KG1 (cell line): ENCODE measurements at regions not wholly inside any gene's neighbourhood (a gene's known extent, or its start where the extent isn't known, plus 50 kb on each side); places are given as distances from the start of the nearest gene placed in this dataset.
"Not testable (repeated sequence)": the region's sequence is repeated elsewhere in the genome, so short reads cannot be mapped to it uniquely, and the experiment has no call there.

ENCODE experiments used
- DNase-seq: peaks from one replicate; lab custom pipeline; 2025; lab: John Stamatoyannopoulos, UW

DNA sequence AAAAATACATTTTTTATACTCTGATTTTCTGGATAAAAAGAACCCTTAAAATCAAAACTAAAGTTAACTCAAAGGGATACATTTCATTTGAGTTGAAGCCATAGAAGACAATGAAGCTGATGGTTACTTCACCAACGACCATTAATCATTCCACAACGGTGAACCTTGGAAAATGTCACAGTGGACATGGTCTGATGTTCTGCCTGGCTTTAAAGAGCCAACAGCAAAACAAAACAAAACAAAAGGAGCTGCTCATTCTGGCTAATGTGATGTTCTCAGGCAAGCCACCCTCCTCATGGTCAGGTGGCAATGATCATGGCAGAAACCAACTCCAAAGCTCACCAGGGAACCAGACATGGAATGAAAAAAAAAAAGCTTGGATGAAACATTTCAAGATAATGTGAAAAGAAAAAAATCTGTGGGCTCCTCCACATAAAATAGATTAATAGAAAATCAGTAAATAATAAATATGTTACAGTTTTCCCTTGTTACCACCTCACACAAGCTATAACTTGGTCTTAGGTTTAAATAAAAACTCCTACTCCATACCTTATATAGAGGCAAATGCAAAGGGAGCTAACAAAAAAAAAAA, 90.1 kb upstream of the SERTAD2 start:
- no peak for DNase-seq

DNA sequence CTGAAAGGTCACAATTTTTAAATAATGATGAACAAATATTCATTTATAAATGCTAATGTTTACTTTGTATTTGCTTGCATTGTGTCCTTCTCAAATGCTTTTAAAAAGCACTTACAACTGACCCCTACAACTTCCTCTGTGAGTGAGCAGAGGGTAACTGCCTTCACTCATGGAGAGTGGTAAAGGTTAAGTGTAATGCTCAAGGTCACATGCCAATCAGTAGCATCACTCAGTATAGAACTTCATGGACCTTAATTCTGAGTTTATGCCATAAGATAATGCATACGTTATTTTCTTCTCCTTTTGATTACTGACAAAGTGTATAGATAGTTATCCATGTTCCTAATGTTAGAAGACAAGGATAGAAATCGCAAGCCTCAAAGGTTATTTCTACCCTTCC, 91.8 kb upstream of the SERTAD2 start:
- DNase-seq: no peak

DNA sequence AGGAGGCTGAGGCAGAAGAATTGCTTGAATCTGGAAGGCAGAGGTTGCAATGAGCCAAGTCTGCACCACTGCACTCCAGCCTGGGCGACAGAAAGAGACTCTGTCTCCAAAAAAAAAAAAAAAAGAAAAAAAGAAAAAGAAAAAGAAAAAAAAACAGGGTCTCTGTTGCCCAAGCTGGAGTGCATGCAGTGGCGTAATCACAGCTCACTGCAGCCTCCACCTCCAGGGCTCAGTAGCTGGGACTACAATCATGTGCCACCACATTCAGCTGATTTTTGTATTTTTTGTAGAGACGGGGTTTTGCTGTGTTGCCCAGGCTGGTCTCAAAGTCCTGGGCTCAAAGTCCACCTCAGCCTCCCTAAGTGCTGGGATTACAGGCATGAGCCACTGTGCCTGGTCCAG, 94.0 kb upstream of the SERTAD2 start:
- not testable (repeated sequence) for DNase-seq

DNA sequence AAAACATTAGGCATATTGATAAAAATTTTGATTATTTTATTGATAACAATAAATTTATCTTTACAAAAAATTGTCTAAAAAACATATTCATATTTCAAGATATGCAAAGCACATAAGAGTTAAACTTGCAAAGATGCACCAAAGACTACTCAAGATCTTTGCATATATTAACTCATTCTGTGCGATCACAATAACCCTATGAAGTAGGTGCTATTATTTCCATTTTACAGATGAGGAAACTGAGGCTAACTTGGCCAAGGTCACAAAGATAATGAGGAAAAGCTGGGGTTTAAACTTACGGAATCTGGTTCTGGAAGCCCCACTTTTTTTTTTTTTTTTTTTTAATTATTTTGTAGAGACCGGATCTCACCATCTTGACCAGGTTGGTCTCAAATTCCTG, 94.4 kb upstream of the SERTAD2 start:
- DNase-seq: no peak

DNA sequence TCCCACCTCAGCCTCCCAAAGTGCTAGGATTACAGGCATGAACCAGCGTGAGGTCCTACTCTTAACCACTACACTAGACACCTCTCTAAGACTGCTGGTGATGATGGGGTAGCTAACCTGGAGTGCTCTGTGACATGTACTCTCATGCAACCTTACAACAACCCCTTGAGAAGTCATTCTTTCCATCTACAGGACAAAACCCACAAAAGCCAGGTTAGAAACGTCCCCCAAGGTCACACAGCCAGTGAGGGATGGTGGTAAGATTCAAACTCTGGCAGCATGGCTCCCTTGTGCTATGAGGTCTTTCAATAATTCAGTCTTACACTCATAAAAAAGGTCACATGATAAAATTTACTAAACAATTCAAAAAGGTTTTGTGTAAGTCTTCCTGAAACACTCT, 94.8 kb upstream of the SERTAD2 start:
- no peak for DNase-seq

DNA sequence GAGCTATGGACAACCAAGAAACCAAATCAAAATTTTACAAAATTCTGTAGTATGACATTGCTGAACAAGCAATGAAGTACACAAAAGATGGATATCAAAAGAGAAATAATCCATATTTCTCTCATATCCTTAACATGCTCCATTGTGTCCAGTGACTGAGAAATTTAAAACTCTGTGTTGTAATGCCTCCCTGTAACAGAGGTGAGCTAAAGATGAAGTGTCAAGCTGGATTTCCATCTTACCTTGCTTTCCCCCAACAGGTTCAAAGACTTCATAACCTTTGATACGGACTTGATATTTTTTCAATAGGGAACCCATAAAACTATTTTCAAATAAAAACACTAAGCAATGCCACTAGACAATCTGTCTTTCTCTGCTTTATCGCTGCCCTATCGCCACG, 95.7 kb upstream of the SERTAD2 start:
- no peak for DNase-seq

DNA sequence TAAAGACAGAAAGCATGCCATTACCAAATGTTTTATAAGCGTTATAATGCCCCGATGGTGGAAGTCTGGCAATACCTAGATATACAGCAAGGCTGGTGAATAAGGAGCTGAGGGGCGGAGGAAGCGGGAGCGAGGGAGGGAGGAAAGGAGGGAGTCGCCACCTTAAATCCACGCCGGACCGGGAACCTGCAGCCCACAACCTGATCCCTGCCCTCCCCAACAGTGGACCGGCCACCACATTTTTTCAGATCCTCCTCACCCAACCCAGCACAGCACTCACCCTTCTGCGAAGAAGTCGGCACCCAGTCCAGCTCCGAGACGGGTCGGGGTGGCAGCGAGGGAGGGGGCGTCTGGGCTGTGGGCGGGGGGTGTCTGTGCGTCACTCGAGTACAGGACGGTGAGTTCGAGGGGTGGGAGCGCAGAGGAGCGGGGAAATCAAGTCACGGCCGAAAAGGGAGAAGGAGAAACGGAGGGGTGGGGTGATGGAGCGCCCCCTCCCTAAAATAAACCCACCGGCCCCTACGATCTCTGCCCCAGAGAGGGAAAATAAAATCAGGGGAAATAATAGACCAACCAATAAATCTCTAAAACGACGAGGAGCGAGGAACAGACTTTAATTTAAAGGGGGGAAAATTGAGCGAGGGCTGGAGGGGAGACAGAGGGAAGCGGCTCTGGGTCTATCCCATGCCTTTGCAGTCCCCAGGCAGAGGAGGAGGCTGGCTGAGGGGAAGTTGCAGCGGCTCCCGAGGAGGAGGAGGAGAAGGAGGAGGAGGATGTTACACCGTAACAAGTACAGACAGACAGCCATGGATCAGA, 96.5 kb upstream of the SERTAD2 start:
- no peak for DNase-seq

DNA sequence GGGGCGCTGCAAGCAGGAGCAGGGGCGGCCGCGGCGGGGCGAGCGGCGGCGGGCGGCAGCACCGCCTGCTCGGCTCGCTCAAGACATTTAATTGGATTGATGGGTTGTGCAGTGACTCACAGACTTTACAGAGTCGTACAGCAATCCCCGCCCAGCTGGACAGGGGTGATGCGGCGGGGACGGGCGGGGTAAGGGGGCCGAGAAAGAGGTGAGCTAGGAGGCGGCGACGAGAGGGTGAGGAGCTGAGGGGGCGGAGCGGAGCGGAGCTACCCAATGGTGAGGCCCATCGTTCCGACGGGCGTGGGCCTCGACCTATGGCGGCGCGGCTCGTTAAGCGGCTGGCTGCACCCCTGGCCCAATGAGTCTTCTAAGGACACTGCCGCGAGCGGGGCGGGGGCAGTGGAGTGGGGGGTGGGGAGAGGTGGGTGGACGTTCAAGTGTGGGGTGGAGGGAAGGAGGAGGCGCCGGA, 97.1 kb upstream of the SERTAD2 start:
- DNase-seq: peak; percentile 99

DNA sequence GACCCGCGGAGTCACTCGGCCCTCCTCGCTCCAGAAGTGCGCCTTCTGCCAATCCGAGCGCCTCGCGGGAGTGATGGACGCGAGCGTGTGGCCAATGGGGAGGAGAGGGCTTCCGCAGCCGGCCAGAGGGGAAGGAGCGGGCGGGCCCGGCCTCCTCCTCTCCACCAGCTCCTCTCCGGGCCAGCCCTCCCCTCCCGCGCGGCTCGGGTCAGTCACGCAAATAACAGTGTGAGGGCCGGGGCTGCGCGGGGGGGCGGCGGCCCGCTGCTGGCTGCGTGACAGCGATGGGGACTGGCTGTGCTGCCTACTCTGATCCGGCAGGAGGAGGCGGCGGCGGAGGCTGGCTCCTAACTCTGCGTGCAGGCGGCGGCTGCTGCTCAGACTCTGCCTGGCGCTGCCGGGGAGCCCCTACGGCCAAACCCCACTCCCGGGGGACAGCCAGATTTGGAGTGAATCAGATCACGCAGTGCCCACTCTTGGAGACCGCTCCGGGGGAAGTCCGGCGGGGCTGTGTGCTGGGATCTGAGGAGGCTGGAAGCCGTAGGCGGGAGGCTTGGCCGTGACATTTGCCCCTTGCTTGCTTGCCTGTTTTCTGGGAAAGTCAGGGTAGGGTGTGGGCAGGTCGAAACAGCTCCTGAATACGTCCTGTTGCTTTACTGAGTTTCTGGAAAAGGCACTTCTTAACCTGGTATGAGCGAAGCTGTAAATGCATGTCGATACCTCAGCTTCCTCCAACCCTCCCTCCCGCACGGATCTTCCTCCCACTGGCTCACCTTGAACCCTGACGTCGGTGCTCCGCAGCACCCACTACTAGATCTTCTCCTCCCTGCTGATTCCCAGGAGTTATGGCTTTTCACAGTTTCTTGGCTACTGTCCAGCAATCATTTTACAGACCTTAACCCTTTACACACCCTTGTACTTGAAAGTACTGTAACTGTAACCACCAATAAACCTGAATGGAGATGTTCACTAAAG, 97.9 kb upstream of the SERTAD2 start:
- DNase-seq: peak; percentile 99

DNA sequence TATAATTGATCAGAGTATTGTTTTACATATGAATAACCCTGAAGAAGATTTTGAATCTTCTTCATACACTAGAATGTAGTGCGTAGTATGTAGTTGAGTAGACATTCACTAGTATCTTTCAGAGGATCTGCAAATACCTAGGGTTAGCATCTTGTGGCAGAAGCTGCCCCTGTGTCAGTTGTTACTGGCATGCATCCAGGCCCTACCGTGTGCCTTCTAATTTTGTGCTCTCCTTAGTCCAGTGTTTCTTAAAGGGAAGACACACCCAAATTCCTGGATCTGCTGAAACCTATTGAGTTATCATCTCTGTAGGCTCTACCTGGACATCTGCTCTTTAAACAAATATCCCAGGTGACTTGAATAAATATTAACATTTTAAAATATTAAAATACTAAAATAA, 99.7 kb upstream of the SERTAD2 start:
- no peak for DNase-seq

DNA sequence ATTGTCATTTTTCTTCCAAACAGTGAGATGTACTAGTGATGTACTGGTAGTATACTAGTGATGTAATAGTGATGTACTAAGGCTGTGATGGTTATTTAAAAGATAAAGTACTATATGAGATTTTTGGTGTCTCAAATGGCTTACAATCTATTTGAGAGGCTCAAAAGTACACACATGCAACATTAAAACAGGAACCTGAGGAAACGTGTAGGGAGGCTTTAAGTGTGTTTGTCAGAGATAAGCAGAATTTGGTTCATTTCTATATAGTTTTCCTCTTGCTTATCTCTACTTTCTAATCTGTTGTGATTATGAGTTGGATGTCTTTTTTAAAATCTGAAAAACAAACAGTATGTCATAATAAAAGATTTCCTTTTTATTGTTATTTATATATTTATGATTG, 100.9 kb upstream of the SERTAD2 start:
- DNase-seq: no peak

DNA sequence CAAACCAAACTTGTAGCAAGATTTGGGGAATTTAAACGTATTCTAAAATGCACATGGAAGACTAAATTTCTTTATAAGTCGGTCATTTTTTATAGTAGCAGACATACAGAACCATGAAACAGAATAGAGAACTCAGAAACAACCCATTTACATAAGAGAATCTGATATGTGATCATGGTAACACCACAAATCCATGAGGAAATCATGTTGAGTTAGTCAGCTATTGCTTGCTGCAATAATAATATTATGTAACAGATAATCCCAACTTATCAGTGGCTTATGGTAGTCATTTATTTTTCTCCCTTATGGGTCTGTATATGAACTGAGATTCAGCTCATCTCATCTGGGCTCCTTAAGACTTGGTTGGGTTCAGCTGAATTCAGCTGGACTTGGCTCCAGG, 103.4 kb upstream of the SERTAD2 start:
- DNase-seq: no peak

DNA sequence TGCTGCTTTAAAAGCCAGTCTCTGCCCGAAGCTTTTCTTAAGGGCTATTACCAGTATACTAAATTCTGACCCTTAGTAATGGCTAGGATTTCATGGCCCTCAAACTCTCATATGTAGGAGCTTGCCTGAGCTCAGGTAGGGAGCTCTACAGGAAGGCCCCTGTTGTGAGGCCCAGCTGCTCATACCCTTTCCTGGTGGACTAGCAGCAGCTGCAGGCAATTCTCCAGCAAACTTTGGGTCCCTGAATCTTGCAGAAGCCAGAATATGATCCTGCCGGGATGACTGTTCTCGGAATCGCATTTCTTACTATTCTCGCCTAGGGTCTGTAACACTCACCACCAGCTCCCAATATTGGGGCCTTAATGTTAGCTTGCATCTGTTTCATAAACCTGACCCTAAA, 106.4 kb upstream of the SERTAD2 start:
- DNase-seq: no peak

DNA sequence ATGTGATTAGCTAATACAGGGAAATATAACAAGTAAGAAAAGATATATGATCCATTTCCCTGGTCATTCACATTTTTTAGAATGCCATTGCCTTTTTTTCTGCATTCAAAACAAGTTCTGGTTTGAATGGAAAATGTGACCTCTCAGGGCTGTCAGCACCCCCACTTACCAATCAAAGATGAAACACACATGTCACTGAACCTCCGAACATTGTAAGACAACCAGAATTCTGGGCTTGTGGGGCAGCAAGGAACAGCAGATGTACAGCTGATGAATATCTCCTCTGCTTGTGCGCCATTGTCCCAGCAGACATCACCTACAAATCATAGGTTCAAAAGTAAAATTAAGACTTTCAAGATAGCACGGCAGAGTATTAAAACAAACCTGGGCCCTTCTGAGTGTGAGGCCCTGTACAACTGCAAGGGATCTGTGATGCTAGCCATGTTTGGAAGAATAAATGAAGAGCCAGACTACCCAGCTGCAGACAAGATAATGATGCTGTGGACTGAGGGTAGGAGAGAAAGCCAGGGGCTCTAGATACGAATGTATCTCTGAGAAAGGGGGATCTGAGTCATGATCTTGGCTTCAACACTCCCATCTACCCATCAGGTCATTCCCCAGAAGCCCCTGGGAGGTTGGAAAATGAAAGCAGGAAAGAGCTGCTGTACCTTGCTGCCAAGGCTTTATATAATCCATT, 108.7 kb upstream of the SERTAD2 start:
- no peak for DNase-seq

DNA sequence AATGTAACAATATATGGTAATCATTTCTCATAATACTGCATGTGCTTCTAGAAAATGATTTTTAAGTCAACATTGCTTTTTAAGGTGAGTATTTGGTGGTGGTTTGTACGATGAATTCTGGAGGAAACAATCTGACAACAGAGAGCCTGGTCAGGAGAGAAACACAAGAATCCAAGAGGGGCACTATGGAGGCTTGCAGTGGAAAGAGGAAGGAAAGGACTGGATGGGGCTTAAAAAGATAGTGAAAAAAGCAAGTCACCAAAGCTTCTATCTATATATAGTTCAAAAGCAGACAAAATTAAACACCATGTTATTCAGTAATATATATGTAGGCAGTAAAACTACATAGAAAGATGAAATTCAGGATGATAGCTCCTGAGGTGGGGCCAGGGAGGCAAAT, 109.4 kb upstream of the SERTAD2 start:
- no peak for DNase-seq

DNA sequence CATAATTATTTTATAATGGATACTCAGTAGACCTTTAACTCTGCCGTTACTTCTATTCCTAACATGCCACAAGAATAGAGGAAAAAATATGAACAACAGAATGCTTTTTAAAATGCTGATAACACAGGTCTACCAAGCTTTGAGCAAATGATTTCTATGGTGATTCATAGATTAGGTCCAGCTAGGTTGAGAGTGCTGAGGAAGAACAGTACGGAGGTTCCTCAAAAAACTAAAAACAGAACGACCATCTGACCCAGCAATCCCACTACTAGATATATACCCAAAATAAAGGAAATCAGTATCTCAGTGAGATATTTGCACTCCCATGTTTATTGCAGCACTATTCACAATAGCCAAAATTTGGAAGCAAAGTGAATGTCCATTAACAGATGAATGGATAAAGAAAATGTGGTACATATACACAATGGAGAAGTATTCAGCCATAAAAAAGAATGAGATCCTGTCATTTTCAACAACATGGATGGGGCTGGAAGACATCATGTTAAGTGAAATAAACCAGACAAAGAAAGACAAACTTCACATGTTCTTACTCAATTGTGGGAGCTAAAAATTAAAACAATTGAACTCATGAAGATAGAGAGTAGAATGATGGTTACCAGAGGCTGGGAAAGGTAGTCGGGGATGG, 111.6 kb upstream of the SERTAD2 start:
- DNase-seq: no peak

DNA sequence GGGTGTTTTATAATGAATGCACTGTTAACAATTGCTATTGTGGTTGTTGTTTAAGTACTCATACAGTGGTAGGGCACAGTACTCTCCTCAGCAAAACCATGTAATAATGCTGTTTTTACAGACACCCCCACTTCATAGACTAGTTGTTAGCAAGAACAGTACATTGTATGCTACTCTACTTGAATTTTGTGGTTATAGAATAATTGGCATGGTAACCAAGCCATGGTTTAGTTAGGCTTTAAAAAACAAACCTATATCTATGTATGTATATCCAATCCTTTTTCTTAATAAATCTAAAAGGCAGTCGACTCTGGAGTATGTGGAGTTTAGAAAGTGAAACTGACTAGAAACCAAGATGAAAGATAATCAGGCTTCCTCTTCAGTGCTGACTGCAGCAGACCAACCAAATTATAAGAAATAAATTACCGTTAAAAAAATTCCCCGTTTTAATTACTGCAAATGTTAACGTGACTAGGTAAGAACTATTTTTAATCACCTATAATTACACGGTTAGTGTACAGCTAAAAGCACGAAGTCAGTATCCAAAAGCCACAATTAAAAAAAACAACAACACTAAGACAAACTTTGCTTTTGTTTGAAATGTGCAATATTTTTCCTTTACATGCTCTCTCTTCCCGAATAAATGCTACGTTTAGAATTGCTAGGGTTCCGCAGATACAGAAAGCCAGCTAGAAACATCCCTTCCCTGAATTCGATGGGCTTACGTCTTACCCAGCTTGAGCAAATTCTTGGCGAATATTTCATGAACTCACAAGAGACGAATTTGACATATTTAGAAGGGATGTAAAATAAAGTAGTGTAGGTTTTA, 113.3 kb upstream of the SERTAD2 start:
- DNase-seq: peak; percentile 43

DNA sequence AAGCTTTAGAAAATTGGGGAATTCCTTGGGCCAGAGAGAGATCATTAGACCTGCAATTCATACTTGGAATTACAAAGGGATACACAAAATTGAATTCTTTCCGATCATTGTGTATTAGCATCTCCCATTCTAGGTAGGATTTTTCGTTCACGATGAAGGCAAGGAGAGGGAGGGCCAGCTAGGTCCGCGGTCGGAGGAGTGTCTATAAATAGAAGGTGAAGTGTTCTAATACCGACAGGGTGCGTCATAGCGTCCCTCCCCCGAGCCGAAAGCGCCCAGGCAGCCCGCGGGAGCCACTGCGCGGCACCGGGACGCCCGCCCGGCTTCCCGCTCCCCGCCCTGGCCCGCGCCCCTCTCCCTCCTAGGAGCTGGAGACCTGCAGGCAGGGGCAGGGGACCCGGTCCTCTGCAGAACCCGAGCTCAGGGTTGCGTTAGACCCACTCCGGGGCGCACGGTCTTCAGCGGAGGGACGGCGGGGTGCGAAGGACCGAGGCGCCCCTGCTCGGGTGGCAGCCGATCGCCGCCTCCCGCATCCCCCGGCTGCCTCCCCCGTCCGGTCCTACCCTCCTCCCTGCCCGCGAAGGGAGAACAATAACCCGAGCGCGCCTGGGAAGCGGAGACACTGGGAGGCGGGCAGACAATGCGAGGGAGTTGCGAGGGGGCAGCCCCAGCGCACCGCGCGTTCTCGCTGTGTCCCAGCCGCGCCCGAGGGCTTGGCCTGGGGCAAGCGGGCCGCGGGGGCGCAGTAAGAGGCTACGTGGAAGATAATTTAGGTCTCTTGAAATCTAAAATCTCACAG, 114.2 kb upstream of the SERTAD2 start:
- peak; percentile 52 for DNase-seq

DNA sequence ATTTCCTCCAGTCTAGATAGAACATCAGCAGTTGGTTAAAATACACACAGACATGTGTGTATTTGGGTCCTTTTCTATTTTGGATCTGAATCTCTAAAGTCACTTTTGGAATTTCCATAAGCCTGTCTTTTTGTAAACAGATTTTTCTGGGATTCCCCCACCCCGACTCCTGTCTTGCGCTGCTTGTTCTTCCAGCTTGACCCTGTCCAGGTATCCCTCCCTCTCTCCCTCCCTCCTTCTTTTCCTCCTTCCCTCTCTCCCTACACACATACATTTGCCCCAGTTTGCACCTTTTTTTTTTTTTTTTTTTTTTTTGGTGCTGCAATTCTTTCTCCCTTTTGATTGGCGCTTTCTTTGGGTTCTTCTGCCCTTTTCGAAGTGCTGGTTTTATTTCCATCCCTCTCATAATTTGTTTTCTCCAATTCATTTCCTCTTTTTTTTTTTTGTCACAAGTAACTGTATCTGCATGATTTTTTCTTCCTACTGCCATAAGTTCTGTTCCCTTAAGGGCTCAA, 114.8 kb upstream of the SERTAD2 start:
- DNase-seq: no peak
